Colonic mucosa (tissue), 4 donors: ENCODE measurements at regions not wholly inside any gene's neighbourhood (a gene's known extent, or its start where the extent isn't known, plus 50 kb on each side); places are given as distances from the start of the nearest gene placed in this dataset.

ENCODE experiments used
- DNase-seq: peaks from one replicate; pipeline ENCODE4 v3.0.0-alpha.2; 2020
- H3K27ac ChIP-seq: fragments of 200-600 bp; one replicate; pipeline ENCODE4 v1.8.0; 2021
- H3K27me3 ChIP-seq: fragments of 200-600 bp; one replicate; pipeline ENCODE4 v1.8.0; 2021
- H3K36me3 ChIP-seq: fragments of 200-600 bp; one replicate; pipeline ENCODE4 v1.8.0; 2021
- H3K4me1 ChIP-seq: fragments of 200-600 bp; one replicate; pipeline ENCODE4 v1.8.0; 2021; ENCODE audit warnings: mild to moderate bottlenecking
- H3K4me3 ChIP-seq: fragments of 200-600 bp; one replicate; pipeline ENCODE4 v1.8.0; 2021
- H3K9ac ChIP-seq, 2 donors: one replicate each; pipeline ENCODE4 v1.7.0; 2013; ENCODE audit warnings: control low read depth in 2 of 2, low read depth in 2 of 2, low read length in 2 of 2
- H3K9me3 ChIP-seq: fragments of 200-600 bp; one replicate; pipeline ENCODE4 v1.8.0; 2021
- intact Hi-C: fragments of 100-400 bp; cut with DNase I; formaldehyde crosslinking; loops from one replicate; pipeline ENCODE4 v1.14.1; 2022
- TF ChIP-seq, protein P1 (sequence below): fragments of 200-600 bp; IDR thresholded peaks from one replicate; pipeline ENCODE4 v1.8.0; 2022; ENCODE audit warnings: antibody characterized with exemption, mild to moderate bottlenecking
- donor health status: healthy.
- donor health status: DM: no; HTN: no; CAD: no.
- donor health status: DM: no; HTN: no; CAD: no.

DNA sequence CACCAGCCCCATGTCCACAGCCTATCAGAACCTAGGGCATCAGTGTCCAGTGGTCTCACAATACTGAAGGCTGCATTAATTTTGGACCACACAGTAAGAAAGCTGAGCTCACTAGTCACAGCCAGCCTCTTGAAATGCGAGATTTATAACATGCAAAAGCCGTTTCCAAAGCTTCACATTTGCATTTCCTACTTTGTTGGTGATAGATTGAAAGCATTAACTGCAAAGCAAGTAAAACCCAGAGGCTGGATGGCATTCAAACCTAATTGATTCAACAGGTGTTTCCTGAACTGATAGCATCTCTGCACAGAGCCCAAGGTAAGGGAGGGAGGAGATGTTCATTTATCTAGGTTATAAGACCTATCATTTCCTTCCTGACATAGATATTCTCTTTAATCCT is 410.1 kb downstream of the OMA1 start:
- Histone ChIP-seq H3K9ac (no peak overlapping the region), H3K4me1 (no peaks in the 10 kb centered on the region), H3K27ac (no peak overlapping the region), H3K9me3 (no peaks in the 10 kb centered on the region), H3K4me3 (no peak overlapping the region), H3K27me3 (no peaks in the 10 kb centered on the region), H3K36me3 (no peaks in the 10 kb centered on the region)
- no peak for DNase-seq
- TF ChIP-seq, protein P1, sequence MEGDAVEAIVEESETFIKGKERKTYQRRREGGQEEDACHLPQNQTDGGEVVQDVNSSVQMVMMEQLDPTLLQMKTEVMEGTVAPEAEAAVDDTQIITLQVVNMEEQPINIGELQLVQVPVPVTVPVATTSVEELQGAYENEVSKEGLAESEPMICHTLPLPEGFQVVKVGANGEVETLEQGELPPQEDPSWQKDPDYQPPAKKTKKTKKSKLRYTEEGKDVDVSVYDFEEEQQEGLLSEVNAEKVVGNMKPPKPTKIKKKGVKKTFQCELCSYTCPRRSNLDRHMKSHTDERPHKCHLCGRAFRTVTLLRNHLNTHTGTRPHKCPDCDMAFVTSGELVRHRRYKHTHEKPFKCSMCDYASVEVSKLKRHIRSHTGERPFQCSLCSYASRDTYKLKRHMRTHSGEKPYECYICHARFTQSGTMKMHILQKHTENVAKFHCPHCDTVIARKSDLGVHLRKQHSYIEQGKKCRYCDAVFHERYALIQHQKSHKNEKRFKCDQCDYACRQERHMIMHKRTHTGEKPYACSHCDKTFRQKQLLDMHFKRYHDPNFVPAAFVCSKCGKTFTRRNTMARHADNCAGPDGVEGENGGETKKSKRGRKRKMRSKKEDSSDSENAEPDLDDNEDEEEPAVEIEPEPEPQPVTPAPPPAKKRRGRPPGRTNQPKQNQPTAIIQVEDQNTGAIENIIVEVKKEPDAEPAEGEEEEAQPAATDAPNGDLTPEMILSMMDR = no peak
- intact Hi-C loops = no loop called here

GRCh38 chr1:58135821-58136321 is 410.7 kb downstream of the OMA1 start:
- intact Hi-C loops = no loop called here
- TF ChIP-seq, protein P1 = no peak
- H3K4me3 ChIP-seq = no peak overlapping the region

GRCh38 chr1:58133562-58133961 is 413.0 kb downstream of the OMA1 start:
- Histone ChIP-seq H3K27ac (no peak overlapping the region), H3K36me3 (no peaks in the 10 kb centered on the region), H3K4me3 (no peak overlapping the region), H3K27me3 (no peaks in the 10 kb centered on the region), H3K9me3 (no peaks in the 10 kb centered on the region), H3K4me1 (no peaks in the 10 kb centered on the region), H3K9ac (no peak overlapping the region)
- no peak for DNase-seq
- TF ChIP-seq, protein P1 = no peak
- intact Hi-C loops = no loop called here

More at GRCh38 chr1:58135821-58136321, 410.7 kb downstream of the OMA1 start:
- Histone ChIP-seq H3K36me3 (no peaks in the 10 kb centered on the region), H3K27me3 (no peaks in the 10 kb centered on the region), H3K27ac (no peak overlapping the region), H3K9ac (no peak overlapping the region), H3K9me3 (no peaks in the 10 kb centered on the region), H3K4me1 (no peaks in the 10 kb centered on the region)
- DNase-seq = no peak

- Histone ChIP-seq H3K36me3 (no peaks in the 10 kb centered on the region), H3K4me3 (no peak overlapping the region), H3K9ac (no peak overlapping the region), H3K27me3 (no peaks in the 10 kb centered on the region), H3K27ac (no peak overlapping the region), H3K4me1 (no peaks in the 10 kb centered on the region), H3K9me3 (no peaks in the 10 kb centered on the region)
- intact Hi-C loops = no loop called here
- DNase-seq = no peak
- TF ChIP-seq, protein P1 = no peak
Measured at GRCh38 chr1:58123051-58123450, 423.5 kb downstream of the OMA1 start.

- H3K36me3 ChIP-seq = no peaks in the 10 kb centered on the region
- no peak for DNase-seq
- intact Hi-C loops = no loop called here
- no peaks in the 10 kb centered on the region for H3K9me3 ChIP-seq
- H3K4me3 ChIP-seq = no peak overlapping the region
- no peak overlapping the region for H3K9ac ChIP-seq
- H3K27ac ChIP-seq = no peak overlapping the region
- H3K27me3 ChIP-seq = no peaks in the 10 kb centered on the region
- no peaks in the 10 kb centered on the region for H3K4me1 ChIP-seq
- TF ChIP-seq, protein P1 = no peak
Measured at GRCh38 chr1:58119971-58120370, 426.6 kb downstream of the OMA1 start.
